Dedifferentiated amniotic fluid mesenchymal stem cell (primary cell): ENCODE measurements at regions not wholly inside any gene's neighbourhood (a gene's known extent, or its start where the extent isn't known, plus 50 kb on each side); places are given as distances from the start of the nearest gene placed in this dataset.

Experiments
- DNase-seq: peaks from one replicate; pipeline ENCODE4 v3.0.0-alpha.2; 2016; ENCODE audit errors: extremely low spot score

DNA sequence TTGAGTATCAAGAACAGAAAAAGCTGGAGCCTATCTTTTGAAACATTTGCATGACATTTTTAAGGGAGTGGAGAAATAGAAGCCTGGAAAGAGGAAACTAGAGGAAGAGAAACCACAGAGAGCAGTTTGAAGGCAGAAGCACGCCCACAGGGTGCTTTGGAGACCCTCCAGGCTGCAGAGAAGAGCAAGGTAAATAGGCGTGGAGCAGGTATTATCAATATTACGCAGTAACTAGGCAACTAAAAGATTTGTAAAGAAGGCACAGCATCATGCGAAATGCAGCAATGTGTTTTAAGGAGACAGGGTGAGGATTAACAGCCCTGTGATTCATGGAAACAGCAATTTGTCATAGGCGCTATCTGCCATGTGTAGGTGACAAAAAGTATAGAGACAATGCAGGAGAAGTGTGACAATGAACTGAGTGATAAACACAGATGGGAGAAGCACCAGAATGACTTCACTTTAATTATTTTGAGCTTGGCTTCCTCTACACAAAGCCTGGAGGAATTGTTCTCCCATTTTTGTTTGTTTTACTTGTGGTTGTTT, 281.2 kb downstream of the BRINP1 start:
- no peak for DNase-seq

DNA sequence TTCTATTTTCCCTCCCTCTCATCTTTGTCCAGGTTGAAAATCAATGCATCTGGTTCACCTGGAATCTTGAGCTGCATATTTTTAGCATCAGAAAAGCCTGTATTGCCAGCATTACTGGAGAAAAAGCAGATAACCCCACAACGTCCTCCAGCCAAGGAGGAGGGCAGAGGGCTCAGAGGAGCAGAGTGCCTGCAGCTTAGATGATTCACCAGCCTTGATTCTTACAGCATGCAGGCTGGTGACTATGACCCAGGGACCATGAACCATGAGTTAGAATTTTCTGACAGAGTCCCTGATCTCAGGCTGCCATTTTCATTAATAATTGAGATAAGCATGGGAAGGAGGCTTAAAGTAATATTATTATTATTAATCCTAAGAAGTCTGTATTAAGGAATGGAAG, 278.2 kb downstream of the BRINP1 start:
- DNase-seq = no peak

GRCh38 chr9:119092125-119092524, 277.1 kb downstream of the BRINP1 start:
- no peak for DNase-seq

GRCh38 chr9:119094086-119094485, 275.1 kb downstream of the BRINP1 start:
- no peak for DNase-seq

DNA sequence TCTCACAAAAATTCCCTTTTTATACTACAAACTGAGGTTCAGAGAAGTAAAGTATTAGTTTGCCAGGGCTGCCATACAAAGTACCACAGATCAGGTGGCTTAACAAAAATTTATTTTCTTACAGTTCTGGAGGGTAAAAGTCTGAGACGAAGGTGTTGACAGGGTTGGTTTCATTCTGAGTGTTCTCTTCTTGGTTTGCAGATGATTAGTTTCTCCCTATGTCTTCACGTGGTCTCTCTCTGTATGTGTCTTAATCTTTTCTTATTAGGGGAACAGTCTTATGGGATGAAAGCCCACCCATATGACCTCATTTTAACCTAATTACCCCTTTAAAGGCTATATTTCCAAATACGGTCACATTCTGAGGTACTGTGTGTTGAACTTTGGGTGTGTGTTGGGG, 274.2 kb downstream of the BRINP1 start:
- DNase-seq = no peak

GRCh38 chr9:119101048-119101447, 268.2 kb downstream of the BRINP1 start:
- DNase-seq = no peak

DNA sequence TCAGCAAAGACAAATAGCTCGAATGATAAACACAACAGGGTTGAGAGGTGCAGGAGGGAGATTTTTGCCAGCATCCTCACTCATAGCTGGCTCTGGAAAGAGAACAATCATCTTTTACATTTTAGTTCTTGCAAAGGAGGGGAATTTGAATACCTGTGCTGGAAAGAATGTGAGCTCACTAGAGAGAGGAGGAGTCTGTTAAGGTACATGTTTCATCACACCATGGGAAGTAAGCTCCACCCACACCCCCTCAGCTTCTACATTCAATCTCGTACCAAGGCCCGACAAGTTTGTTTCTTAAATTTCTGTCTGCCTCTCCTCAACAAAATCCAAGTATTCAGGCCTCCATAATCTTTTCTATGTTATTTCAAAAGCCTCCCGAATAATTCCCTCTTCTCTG, 254.6 kb downstream of the BRINP1 start:
- no peak for DNase-seq
